ENCODE measurements at regions not wholly inside any gene's neighbourhood (a gene's known extent, or its start where the extent isn't known, plus 50 kb on each side); places are given as distances from the start of the nearest gene placed in this dataset.
A peak's percentile ranks its signal among the peaks of the same experiment; 100 is the strongest.

GRCh38 chr3:69671082-69671952 lies 67.9 kb upstream of the MITF start:
- TF ChIP-seq CTCF (IDR thresholded peaks at IDR 0.05): peak; percentile 85
- no peak for TF ChIP-seq EZH2phosphoT487 (IDR thresholded peaks at IDR 0.05)

Measured in neural progenitor cell (in vitro differentiated cells).